Keratinocyte (primary cell): ENCODE measurements at regions not wholly inside any gene's neighbourhood (a gene's known extent, or its start where the extent isn't known, plus 50 kb on each side); places are given as distances from the start of the nearest gene placed in this dataset.

Source experiments
- CTCF ChIP-seq, 3 experiments: IDR thresholded peaks in 1 of 3; conservative IDR thresholded peaks in 1 of 3; optimal IDR thresholded peaks in 1 of 3; 2 replicates in 2 of 3; 3 replicates in 1 of 3; pipeline versions ENCODE3 to v1.5.1; 2011; ENCODE audit warnings: low read length in 3 of 3, mild to moderate bottlenecking in 3 of 3, moderate library complexity in 2 of 3, control low read depth in 1 of 3, inconsistent platforms in 1 of 3; ENCODE audit not compliant: insufficient read depth in 2 of 3; ENCODE audit errors: extremely low read depth in 1 of 3
- EZH2 ChIP-seq: IDR thresholded peaks from one replicate; pipeline ENCODE4 v1.6.1; 2012; ENCODE audit warnings: inconsistent platforms, mild to moderate bottlenecking, low read length, moderate library complexity

- TF ChIP-seq CTCF (optimal IDR thresholded peaks at IDR 0.05 in 1 of 3, IDR thresholded peaks at IDR 0.05 in 1 of 3, conservative IDR thresholded peaks at IDR 0.05 in 1 of 3; ENCODE audit: extremely low read depth in 1 of 3, insufficient read depth in 2 of 3, low read length in 3 of 3) (no peak), EZH2 (no peak)
Measured at GRCh38 chr13:91135376-91135775, 212.1 kb upstream of the MIR17HG start.
